Lower lobe of right lung (tissue), 2 donors: ENCODE measurements at regions not wholly inside any gene's neighbourhood (a gene's known extent, or its start where the extent isn't known, plus 50 kb on each side); places are given as distances from the start of the nearest gene placed in this dataset.

ENCODE experiments used
- ATAC-seq, 2 donors: fragments of 200-7000 bp; cut with Tn5 transposase; one replicate each; pipeline ENCODE4 v1.9.1; 2020 to 2022; ENCODE audit warnings: mild to moderate bottlenecking in 2 of 2, moderate library complexity in 2 of 2
- DNase-seq: peaks from one replicate; pipeline ENCODE4 v3.0.0-alpha.2; 2020
- H3K27ac ChIP-seq: fragments of 200-600 bp; one replicate; pipeline ENCODE4 v1.8.0; 2022
- H3K27me3 ChIP-seq: fragments of 200-600 bp; one replicate; pipeline ENCODE4 v1.8.0; 2022; ENCODE audit warnings: low read depth
- H3K36me3 ChIP-seq: fragments of 200-600 bp; one replicate; pipeline ENCODE4 v1.8.0; 2022; ENCODE audit warnings: mild to moderate bottlenecking
- H3K4me1 ChIP-seq: fragments of 200-600 bp; one replicate; pipeline ENCODE4 v1.8.0; 2022
- H3K4me3 ChIP-seq: fragments of 200-600 bp; one replicate; pipeline ENCODE4 v1.8.0; 2022; ENCODE audit warnings: mild to moderate bottlenecking
- H3K9me3 ChIP-seq: fragments of 200-600 bp; one replicate; pipeline ENCODE4 v1.8.0; 2022
- CTCF ChIP-seq: fragments of 200-600 bp; IDR thresholded peaks from one replicate; pipeline ENCODE4 v1.8.0; 2022; ENCODE audit warnings: antibody characterized with exemption, mild to moderate bottlenecking
- intact Hi-C: fragments of 100-400 bp; cut with DNase I; formaldehyde crosslinking; loops from one replicate; pipeline ENCODE4 v1.11.0; 2022
- donor health status: DM: no; HTN: yes; CAD: no; lungs with severe emphysema.

DNA sequence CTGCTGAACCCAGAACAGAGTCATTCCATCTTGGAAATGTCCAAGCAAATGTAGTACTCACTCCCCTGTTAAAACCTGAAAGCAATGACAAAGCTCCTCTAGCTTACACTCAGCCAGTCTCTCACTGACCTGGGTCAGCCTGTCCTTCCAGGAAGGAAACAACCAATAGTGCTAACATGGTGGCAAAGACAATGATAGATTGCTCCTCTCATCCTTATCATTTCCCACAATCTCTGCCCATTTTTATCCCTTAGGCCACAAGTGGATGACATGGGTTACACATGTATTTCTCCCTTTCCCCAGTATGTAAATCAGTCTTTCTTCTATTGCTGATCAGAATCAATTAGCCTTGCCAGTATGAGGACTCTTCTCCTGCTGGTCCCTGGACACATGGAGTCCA is 154.6 kb upstream of the SESN3 start:
- TF ChIP-seq CTCF = no peak
- no peak overlapping the region for H3K27ac ChIP-seq
- no peaks in the 10 kb centered on the region for H3K36me3 ChIP-seq
- intact Hi-C loops = no loop called here
- DNase-seq (no peak), ATAC-seq (no peak)
- no peak overlapping the region for H3K4me3 ChIP-seq
- H3K9me3 ChIP-seq = no peaks in the 10 kb centered on the region
- no peaks in the 10 kb centered on the region for H3K4me1 ChIP-seq
- no peaks in the 10 kb centered on the region for H3K27me3 ChIP-seq

DNA sequence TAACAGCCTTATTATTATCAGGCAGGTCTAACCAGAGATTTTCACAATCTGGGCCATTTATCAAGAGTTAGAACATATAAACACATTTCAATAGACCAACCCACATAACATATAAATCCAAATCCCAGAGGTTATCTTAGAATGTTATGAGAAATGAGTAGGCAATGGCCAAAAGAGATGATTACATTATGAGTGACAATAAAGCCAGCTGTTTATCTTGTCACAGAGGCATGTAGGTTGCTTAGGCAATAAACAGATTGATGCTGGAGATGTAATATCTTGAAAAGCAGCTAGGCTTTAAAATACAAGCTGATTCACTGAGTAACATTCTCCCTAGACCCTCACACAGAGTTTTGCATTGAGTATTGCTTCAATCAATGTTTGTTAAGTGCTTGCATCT is 148.5 kb upstream of the SESN3 start:
- intact Hi-C loops = no loop called here
- Histone ChIP-seq H3K27me3 (no peaks in the 10 kb centered on the region), H3K4me3 (no peak overlapping the region), H3K4me1 (no peaks in the 10 kb centered on the region), H3K9me3 (no peaks in the 10 kb centered on the region), H3K27ac (no peak overlapping the region), H3K36me3 (no peaks in the 10 kb centered on the region)
- ATAC-seq (no peak), DNase-seq (no peak)
- TF ChIP-seq CTCF = no peak

DNA sequence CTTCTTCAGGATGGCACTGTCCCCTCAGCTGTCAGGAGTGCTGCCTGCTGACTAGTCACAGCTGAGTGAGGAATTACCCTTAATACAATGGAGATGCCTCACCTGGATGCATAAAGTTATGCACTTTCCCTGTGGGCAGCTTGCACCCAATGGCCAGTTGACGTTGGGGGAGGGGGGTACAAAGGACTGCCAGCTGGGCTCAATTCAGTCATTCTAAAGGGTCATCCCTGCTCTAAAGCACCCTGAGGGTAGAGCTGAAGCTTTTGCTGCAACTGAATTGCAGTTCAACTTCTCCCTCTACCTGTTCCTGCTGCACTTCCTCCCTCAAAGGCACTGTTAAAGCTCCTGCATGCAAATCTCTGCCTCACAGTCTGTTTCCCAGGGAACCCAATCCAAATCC is 147.8 kb upstream of the SESN3 start:
- H3K4me1 ChIP-seq = no peaks in the 10 kb centered on the region
- no peak overlapping the region for H3K4me3 ChIP-seq
- H3K27me3 ChIP-seq = no peaks in the 10 kb centered on the region
- DNase-seq (no peak), ATAC-seq (no peak)
- intact Hi-C loops = no loop called here
- H3K9me3 ChIP-seq = no peaks in the 10 kb centered on the region
- no peaks in the 10 kb centered on the region for H3K36me3 ChIP-seq
- H3K27ac ChIP-seq = no peak overlapping the region
- TF ChIP-seq CTCF = no peak

DNA sequence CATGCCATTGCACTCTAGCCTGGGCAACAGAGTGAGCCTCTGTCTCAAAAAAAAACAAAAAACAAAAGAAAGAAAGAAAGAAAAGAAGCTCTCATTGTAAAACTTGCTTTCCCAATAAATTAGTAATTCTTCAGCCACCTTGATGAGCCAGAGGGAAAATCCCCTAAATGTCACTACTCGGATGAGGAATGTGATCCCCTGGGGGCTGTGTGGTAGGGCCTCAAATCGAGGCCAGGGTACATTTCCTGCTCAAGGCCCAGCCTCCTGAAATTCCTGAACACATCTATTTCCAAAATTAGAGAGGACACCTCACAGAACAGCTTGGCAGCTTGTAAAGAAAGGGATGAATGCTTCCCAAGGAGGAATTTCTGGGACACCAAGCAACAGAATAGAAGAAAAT is 147.1 kb upstream of the SESN3 start:
- no peaks in the 10 kb centered on the region for H3K36me3 ChIP-seq
- no peak overlapping the region for H3K4me3 ChIP-seq
- no peaks in the 10 kb centered on the region for H3K9me3 ChIP-seq
- DNase-seq (no peak), ATAC-seq (no peak)
- intact Hi-C loops = no loop called here
- H3K27me3 ChIP-seq = no peaks in the 10 kb centered on the region
- TF ChIP-seq CTCF = no peak
- no peaks in the 10 kb centered on the region for H3K4me1 ChIP-seq
- no peak overlapping the region for H3K27ac ChIP-seq

DNA sequence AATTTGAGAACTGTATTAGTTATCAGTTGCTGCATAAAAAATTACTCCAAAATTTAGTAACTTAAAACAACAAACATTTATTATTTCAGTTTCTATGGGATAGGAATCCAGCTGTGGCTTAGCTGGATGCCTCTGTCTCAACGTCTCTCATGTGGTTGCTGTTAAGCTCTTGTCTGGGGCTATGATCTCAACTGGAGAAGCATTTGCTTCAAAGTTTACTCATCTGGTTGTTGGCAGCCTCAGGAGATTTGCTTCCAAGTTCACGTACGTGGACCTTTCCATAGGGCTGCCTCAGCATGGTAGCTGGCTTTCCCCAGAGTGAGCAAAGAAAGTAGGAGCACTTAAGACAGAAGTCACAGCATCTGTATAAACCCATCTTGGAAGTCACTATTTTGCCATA is 144.9 kb upstream of the SESN3 start:
- TF ChIP-seq CTCF = no peak
- intact Hi-C loops = no loop called here
- DNase-seq (no peak), ATAC-seq (no peak)
- H3K36me3 ChIP-seq = no peaks in the 10 kb centered on the region
- H3K4me1 ChIP-seq = no peaks in the 10 kb centered on the region
- H3K27me3 ChIP-seq = no peaks in the 10 kb centered on the region
- H3K4me3 ChIP-seq = no peak overlapping the region
- no peak overlapping the region for H3K27ac ChIP-seq
- no peaks in the 10 kb centered on the region for H3K9me3 ChIP-seq

- Histone ChIP-seq H3K9me3 (no peaks in the 10 kb centered on the region), H3K4me3 (no peak overlapping the region), H3K36me3 (no peaks in the 10 kb centered on the region), H3K27me3 (no peaks in the 10 kb centered on the region), H3K27ac (no peak overlapping the region), H3K4me1 (no peaks in the 10 kb centered on the region)
- intact Hi-C loops = no loop called here
- DNase-seq = no peak
- TF ChIP-seq CTCF = no peak
- no peak for ATAC-seq
Observed at GRCh38 chr11:95375451-95375850, 144.4 kb upstream of the SESN3 start.
